GM21576 (cell line): ENCODE measurements at regions not wholly inside any gene's neighbourhood (a gene's known extent, or its start where the extent isn't known, plus 50 kb on each side); places are given as distances from the start of the nearest gene placed in this dataset.

Source experiments
- ATAC-seq: cut with Tn5 transposase; IDR thresholded peaks from one replicate; pipeline ENCODE4 v1.9.1; 2021; ENCODE audit warnings: mild to moderate bottlenecking, moderate library complexity; ENCODE audit not compliant: unreplicated experiment

DNA sequence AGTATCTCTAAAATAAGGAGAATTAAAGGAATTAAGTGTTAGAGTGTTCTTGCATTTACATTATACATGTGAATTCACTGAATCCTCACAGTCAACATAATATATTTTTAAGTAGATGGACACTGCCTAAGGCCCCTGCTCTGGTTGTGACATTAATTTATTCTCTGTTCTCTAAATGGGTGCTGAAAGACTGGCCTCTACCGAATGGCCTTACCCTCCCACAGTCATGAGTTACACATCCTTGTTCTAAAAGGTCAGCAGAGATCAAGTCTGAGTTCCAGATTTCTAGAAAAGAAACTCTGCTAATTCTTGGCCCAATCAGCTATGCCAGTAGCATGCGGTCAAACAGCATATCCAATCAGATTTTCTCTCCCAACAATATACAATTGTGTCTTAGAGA lies 193.2 kb downstream of the TM2D1 start:
- ATAC-seq = no peak

GRCh38 chr1:61523893-61524605 lies 200.9 kb downstream of the TM2D1 start:
- ATAC-seq = no peak

- ATAC-seq = no peak
These were observed 201.7 kb downstream of the TM2D1 start for GRCh38 chr1:61523229-61523628.

DNA sequence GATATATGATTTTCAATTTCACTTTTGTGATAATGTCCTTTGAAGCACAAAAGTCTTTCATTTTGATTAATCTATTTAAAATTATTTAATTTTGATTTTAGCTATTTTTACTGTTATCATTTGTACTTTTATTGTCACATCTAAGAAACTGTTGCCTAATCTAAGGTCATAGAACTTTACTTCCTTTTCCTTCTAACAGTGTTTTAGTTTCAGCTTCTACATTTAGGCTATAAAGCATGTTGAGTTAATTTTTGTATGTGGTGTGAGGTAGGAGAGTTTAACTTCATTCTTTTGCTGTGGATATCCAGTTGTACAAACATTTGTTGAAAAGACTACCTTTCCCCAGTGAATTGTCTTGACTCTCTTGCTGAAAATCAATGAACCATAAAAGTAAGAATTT lies 204.5 kb downstream of the TM2D1 start:
- no peak for ATAC-seq

DNA sequence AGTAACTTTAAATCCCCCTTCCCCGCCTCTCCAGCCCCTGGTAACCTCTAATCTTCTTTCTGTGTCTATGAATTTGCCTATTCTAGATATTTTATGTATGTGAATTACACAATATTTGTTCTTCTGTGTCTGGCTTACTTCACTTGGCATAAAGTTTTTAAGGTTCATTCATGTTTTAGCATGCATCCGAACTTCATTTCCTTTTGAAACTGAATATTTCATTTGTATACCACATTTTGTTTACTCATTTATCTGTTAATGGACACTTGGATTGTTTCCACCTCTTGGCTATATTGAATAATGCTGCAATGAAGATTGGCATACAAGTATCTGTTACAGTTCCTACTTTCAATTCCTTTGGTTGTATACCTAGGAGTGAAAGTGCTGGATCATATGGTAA lies 205.3 kb downstream of the TM2D1 start:
- no peak for ATAC-seq

GRCh38 chr1:61518670-61519400 lies 206.1 kb downstream of the TM2D1 start:
- peak; percentile 77 for ATAC-seq

GRCh38 chr1:61517345-61517744 lies 207.6 kb downstream of the TM2D1 start:
- ATAC-seq = no peak

DNA sequence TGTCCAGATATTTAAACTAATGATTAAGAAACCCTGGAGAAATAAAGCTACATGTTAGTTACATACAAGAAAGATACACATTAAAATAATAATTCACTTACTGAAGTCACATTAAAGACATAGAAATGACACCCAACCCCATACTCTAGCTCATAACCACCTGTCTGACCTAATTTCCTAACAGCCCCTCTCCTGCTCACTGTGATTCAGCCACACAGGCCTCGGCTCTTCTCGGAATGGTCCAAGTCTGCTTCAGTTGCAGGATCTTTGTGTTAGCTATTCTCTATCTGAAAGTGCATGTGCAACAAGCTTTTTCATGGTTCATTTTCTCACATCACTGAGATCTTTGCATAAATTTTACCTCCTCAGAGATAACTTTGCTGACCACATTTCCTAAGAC lies 209.8 kb downstream of the TM2D1 start:
- no peak for ATAC-seq
